WI38 (cell line): ENCODE measurements at regions not wholly inside any gene's neighbourhood (a gene's known extent, or its start where the extent isn't known, plus 50 kb on each side); places are given as distances from the start of the nearest gene placed in this dataset.
A peak's percentile ranks its signal among the peaks of the same experiment; 100 is the strongest.
"Not testable (repeated sequence)": the region's sequence is repeated elsewhere in the genome, so short reads cannot be mapped to it uniquely, and the experiment has no call there.

Experiments used
- H3K4me3 ChIP-seq: 2 replicates; pipeline ENCODE4 v1.5.1; 2011; ENCODE audit warnings: low read depth, mild to moderate bottlenecking, control low read depth, low read length
- TF ChIP-seq, protein P1 (sequence below): IDR thresholded peaks from 2 replicates; pipeline ENCODE4 v1.5.1; 2012; ENCODE audit warnings: low read depth, mild to moderate bottlenecking, control low read depth, low read length

DNA sequence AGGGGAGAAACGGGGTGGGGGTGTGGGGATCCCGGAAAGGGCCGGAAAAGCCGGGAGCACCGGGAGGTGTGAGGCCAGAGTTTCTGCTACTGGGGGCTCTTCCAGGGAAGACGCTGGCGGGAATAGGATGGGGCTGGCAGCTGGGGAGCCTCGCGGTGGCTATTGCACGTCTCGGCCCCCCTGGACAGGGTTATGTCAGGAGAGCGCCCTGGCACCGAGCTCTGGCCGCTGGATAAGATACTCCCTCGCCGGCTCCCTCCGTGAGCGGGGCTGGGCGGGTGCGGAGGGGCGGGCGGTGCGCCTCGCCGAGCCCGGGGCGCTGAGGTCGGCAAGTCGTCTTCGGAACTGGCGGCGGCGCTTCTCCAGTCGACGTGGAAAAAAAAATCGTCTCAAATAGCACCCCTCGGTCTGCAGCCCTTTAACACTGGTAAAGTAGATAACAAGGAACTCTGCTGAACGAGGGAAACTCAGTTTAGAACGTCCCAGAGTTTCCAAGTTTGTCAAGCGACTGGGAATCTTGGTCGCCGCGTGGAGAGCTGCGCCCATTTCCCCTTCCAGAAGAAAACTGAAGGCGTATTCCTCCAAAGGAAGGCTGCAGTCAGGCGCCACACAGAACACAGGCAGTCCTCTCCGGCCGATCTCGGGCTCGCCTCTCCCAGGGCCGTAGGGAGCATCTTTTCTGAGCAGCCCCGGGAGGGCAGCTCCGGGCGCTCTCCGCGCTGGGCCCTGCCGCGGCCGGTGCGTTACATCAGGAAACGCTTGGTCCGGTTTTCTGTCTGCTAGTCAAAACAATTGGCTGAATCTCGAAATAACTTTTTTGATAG is 115.1 kb downstream of the KCNRG start:
- TF ChIP-seq, protein P1, sequence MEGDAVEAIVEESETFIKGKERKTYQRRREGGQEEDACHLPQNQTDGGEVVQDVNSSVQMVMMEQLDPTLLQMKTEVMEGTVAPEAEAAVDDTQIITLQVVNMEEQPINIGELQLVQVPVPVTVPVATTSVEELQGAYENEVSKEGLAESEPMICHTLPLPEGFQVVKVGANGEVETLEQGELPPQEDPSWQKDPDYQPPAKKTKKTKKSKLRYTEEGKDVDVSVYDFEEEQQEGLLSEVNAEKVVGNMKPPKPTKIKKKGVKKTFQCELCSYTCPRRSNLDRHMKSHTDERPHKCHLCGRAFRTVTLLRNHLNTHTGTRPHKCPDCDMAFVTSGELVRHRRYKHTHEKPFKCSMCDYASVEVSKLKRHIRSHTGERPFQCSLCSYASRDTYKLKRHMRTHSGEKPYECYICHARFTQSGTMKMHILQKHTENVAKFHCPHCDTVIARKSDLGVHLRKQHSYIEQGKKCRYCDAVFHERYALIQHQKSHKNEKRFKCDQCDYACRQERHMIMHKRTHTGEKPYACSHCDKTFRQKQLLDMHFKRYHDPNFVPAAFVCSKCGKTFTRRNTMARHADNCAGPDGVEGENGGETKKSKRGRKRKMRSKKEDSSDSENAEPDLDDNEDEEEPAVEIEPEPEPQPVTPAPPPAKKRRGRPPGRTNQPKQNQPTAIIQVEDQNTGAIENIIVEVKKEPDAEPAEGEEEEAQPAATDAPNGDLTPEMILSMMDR, result no peak
- H3K4me3 ChIP-seq, result peak overlapping the region; percentile 52

DNA sequence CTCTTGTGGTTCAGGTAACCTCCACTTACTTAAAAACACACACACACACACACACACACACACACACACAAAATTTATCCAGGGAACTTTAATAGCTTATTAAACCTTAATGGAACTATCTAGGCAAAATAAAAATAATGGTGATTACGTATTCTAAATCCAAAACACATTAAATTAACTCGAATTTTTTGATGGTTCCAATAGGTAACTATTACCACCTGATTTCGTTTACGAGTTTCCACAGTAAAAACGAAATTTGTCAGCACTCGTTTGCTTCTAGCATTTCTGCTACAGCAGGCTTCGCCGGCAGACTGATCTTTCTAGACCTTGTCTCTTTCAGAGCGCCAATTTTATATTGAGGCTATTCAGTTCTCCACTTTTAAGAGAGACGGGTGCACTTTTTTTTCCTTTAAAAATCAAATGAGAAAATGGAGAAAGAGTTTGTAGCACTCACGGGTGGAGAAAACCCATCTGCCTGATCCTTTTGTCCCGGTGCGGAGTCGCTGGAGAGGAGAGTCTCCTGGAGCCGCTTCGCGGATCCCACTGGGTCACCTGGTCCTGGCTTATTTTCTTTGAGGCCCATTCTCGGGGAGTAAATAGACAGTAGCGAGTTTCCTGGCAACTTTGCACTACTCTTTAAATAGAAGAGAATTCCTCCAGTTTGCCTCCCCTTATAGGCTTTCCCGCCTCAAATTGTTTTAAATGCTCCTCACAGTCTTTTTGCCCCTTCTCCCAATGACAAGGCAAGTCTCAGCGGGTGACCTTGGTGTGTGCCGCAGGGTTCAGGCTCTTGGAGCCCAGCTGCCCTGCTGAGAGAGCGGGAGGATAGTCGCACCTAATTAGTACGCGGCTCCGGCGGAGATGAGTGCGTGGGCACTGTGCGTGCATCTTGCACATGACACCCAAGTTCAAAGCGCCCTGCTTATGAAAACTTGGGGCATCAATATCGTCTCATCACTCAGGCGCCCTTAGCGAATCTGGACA is 117.0 kb downstream of the KCNRG start:
- TF ChIP-seq, protein P1, result no peak

DNA sequence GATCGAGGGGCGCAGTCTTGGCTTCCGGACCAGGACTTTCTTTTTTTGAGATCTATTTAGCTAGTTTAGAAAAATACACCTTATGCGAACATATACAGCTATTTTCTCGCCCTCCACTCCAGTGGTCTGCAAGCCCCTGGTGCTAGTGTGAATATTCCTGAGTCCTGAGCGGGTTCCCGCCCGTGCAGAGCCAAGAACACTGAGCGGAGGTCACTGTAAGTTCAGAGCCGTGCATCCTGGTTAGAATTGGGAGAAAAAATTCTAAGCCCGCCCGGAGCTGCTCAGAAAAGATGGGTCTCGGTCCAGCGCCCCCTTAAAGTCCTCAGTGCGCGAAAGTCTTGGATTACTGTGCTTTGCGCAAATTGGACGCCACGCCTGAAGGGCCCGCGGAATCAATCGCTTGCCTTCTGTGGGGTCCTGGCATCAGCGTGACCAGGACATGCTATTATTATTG is 117.7 kb downstream of the KCNRG start:
- H3K4me3 ChIP-seq, result no peak overlapping the region
- TF ChIP-seq, protein P1, result no peak

More for the DNA sequence above, 117.0 kb downstream of the KCNRG start:
- H3K4me3 ChIP-seq, result no peak overlapping the region

DNA sequence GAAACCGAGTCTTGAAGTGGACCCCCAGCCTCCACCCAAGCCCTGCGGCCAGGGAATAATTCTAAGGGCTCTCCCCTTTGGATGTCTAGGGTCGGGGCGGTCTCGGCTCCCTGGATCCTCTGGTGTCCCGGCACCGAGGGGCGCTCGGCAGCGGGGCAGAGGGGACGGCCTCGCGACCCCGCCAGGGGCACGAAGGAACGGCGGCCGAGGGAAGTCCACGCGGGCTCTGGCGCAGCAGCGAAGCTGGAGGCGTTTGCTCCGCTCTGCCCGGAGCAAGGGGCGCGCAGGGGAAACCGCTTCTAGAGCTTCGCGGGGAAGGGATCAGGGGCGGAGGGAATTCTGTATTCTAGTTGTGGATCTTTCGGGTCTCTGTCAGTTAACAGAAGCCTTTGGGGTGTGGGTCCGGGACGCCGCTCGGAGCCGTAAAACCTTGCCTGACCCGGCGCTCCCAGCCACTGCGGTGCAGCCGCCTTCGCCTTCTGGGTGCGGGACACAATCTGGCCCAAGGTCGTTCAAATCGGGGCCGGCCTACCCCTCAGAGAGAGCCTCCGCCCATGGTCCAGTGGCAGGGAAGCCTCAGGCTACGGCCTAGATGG is 118.2 kb downstream of the KCNRG start:
- H3K4me3 ChIP-seq, result no peak overlapping the region
- TF ChIP-seq, protein P1, result no peak

DNA sequence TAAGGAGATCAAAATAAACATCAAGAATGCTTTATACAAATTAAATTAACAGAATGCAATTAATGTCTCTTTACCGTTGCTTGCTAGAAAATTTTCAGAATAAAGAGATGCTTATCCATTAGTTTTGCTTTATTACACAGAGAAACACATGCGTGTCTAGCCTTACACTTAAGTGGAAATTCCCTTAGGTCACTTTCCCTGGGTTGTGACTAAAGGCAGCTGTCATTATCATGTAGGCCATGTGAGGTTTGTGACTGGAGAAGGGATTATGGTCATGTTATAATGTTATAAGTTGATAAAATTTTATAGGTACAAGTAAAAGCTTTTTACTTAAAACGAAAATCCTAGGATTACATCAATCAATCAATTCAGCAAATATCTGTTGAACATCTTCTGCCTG is 121.0 kb downstream of the KCNRG start:
- TF ChIP-seq, protein P1, result no peak
- no peak overlapping the region for H3K4me3 ChIP-seq

DNA sequence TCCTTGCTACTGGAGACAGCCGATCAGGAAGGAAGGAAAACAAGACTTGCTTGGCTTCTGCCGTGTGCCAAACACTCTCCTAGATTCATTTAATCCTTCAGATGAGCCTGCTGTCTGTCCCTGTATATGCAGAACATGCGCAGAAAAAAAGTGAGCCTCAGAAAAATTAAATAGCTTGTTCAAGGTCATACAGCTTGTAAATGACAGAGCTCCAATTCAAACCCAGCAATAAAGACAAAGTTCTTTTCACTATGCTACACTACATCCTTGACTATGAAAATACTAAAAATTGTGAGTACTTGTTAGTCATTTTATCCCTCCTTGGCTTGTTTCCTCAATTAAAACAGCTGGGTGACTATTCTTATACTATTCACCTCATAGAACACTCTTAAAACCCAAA is 121.4 kb downstream of the KCNRG start:
- TF ChIP-seq, protein P1, result no peak
- H3K4me3 ChIP-seq, result no peak overlapping the region

DNA sequence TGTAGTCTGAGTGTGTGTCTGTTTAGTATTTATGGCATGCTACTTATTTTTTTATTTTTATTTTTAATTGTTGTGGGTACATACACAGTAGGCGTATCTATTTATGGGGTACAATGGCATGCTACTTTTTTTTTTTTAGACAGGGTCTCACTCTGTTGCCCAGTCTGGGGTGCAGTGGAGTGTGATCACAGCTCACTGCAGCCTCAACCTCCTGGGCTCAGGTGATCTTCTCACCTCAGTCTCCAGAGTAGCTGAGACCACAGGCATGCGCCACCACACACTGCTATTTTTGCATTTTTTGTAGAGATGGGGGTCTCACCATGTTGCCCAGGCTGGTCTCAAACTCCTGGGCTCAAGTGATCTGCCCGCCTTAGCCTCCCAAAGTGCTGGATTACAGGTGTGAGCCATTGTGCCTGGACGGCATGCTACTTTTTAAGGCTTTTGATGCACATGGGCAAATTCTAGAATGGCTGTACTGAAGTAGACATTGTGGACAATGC is 124.2 kb downstream of the KCNRG start:
- not testable (repeated sequence) for H3K4me3 ChIP-seq
